ENCODE measurements at regions not wholly inside any gene's neighbourhood (a gene's known extent, or its start where the extent isn't known, plus 50 kb on each side); places are given as distances from the start of the nearest gene placed in this dataset.

DNA sequence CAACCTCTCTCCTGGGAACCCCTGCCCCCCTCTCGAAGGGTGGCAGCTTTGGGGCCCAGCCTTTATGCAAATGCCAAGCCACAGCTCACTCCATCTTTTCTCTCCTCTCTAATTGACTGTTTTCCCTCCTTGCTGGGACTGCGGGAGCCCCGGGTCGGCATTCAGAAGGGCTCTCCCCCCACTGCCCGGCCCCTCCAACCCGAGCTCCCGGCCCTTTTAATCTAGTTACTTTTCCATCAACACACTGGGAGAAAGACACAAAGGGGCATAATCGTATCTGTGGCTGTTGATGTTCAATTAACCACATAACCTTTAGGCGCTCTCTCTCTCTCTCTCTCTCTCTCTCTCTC is 95.4 kb downstream of the INHBB start:
- TF ChIP-seq, protein P1, sequence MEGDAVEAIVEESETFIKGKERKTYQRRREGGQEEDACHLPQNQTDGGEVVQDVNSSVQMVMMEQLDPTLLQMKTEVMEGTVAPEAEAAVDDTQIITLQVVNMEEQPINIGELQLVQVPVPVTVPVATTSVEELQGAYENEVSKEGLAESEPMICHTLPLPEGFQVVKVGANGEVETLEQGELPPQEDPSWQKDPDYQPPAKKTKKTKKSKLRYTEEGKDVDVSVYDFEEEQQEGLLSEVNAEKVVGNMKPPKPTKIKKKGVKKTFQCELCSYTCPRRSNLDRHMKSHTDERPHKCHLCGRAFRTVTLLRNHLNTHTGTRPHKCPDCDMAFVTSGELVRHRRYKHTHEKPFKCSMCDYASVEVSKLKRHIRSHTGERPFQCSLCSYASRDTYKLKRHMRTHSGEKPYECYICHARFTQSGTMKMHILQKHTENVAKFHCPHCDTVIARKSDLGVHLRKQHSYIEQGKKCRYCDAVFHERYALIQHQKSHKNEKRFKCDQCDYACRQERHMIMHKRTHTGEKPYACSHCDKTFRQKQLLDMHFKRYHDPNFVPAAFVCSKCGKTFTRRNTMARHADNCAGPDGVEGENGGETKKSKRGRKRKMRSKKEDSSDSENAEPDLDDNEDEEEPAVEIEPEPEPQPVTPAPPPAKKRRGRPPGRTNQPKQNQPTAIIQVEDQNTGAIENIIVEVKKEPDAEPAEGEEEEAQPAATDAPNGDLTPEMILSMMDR (IDR thresholded peaks at IDR 0.05), result no peak
- TF ChIP-seq POLR2A (IDR thresholded peaks at IDR 0.05), result no peak

All from esophagus squamous epithelium (tissue), 4 donors.